NCI-H1105 (cell line): ENCODE measurements at regions not wholly inside any gene's neighbourhood (a gene's known extent, or its start where the extent isn't known, plus 50 kb on each side); places are given as distances from the start of the nearest gene placed in this dataset.

ENCODE experiments used
- DNase-seq: peaks from one replicate; lab custom pipeline; 2025; lab: John Stamatoyannopoulos, UW

DNA sequence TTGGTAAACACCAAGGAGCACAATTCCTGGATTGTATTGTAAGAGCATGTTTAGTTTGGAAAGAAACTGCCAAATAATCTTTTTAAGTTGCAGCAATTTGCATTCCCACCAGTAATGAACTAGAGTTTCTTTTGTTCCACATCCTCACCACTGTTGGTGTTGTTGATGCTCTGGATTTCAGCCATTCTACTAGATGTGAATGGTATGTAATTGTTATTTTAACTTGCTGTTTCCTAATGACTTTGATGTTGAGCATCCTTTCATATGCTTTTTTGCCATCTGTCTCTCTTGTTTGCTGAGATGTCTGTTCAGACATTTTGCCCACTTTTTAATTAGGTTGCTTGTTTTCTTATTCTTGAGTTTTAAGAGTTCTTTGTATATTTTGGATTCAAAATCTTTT lies 1654.1 kb downstream of the GRIK2 start:
- DNase-seq: no peak

DNA sequence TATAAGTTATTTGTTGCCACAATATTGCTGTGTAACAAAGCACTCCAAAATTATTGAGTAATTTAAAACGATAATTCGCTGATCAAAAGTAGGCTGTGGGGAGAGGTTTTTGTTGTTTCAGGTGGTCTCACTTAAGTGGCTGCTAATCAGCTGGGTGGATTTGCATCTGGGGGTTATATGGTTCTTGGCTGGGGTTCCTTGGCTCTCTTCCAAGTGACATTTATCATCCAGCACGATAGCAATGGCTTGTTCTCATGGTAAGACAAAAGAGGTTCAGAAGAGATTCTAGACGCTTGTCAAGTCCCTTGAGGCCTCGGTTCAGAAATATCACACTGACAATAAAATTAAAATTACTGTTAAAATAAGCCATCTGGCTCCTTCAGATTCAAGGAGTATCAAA lies 1648.8 kb downstream of the GRIK2 start:
- peak; percentile 93 for DNase-seq

DNA sequence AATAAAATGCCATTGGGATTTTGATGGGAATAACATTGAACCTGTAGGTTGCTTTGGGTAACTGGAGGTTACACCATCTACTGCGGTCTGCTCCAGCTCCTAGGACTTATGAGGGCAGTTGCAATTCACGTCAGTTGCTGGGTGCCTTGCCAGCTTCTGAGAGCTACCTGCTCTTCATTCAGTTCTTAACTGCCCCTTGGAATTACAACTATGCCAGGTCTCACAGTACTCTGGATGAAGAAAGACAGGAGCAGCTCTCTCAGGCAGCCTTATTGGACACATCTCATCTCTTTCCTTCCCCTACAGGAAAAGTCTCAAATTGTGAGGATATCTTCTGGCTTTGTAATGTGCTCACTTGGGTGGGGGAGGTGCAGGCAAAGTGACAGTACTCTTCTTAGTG lies 1643.3 kb downstream of the GRIK2 start:
- no peak for DNase-seq

GRCh38 chr6:103027271-103027931 lies 1633.9 kb downstream of the GRIK2 start:
- DNase-seq: no peak

DNA sequence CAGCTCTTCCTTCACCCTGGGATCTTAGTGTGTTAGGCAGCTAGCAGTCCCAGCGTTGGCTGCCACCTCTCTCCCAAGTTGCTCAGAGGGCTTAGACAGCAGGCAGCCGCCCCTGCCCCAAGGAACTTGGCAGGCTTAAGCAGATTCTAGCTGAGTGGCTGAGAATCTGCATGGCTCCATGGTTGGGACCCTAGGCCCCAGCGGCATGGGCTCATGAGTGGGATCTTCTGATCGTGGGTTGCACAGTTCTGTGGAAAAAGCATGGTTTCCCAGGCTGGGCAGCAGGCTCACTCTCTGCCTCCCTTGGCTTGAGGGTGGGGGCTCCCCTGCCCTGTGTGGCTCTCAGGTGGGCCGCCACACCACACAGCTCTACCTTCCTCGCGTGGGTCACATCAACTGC lies 1624.9 kb downstream of the GRIK2 start:
- DNase-seq: no peak

DNA sequence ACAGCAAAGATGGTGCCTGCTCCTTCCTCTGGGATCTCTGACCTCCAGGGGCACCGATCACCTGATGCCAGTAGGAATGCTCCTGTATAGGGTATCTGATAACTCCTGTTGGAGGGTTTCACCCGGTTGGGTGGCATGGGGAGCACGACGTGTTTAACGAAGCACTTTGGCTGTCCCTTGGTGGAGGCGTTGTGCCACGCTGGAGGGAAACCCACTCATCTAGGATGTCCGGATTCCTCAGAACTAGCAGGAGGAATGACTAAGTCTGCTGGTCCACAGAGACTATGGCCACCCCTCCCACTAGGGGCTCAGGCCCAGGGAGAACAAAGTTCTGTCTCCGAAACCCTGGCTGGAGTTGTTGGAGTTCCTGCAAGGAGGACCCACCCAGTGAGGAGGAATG lies 1624.4 kb downstream of the GRIK2 start:
- no peak for DNase-seq

DNA sequence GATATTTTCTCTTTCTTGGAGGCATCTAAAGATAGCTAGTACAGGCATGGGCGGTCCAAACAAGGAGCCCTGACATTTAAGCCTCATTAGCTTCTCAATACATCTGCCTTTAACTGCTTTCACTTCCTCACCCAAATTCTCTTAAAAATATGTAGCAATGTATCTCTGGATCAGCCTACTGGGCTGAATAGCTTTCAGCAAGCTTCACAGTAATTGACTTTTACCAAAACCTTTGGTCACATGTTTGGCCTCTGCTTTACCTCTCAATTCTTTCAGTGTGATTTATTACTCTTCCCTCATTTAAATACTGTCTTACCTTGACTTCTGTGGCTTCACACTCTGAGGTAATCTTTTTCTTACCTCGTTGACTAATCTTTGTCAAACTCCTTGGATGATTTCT lies 1618.1 kb downstream of the GRIK2 start:
- no peak for DNase-seq

DNA sequence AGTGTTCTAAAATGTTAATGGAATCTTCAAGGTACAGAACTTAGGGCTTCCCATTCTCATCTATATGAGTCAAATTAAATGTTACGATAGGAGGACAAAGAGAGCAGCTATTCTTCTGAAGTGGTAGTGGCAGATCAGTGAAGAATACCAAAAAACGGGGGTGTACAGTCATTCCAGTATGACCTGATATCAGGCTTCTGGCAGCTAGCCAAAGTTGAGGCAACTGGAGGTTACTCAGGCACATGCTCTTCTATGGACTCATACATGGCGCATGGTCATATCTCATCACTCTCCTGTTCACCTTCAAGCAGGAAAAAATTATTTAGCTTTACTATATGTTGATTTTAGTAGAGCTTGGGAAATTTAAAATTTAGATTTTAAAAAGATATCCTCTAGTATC lies 1608.8 kb downstream of the GRIK2 start:
- DNase-seq: no peak

DNA sequence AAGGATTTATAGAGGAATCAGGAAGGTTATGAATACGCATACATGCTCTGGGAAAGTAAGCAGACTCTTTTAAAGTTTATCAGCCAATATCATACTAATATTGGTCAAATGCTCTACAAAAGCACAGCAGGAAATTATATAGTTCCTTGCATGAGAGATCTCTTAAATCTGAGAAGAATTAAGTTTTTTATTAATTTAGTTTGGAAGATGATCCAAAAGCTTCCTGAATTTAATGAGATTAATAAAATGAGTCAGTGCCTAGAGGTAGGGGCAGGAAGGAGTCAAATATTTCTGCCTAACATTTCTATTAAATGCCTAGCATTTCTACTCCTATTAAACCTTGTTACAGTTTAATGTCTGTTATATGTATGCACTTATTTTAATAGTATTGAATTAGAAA lies 1608.2 kb downstream of the GRIK2 start:
- no peak for DNase-seq

DNA sequence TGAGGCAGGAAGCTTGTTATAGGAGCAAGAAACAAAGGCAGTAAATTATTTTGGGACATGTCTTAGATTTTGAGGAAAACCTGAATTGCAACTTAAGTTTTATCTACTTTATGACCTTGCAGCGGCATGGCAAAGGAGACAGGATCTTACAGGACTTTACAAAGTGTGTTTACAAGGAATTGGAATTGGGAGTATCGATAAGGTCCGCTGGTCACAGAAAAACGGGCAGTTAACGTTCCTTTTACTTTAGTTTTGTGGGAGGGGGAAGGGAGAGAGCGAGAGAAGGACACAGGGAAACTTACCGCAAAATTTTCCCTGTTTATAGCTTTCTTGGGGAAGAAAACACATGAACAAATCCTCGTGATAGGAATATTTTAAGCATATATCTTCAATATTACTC lies 1607.2 kb downstream of the GRIK2 start:
- no peak for DNase-seq

- no peak for DNase-seq
Measured at GRCh38 chr6:102995491-102995890, 1602.0 kb downstream of the GRIK2 start.

DNA sequence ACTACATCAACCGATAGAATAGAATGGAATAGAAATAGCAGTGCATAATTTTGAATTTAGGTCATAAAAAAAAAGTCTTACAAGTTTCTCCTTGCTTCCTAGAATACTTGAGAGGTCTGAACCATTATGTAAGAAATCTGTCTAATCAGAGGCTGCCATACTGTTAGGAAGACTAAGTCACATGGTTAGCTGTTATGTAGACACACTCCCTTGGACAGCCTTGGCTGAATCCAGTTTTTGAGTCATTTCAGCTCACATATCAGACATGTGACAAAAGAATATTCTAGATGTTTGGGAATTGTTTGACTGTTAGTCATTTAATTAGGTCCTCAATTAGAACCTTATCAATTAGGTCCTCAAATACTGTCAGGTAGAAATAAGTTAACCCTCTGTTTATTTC lies 1601.4 kb downstream of the GRIK2 start:
- no peak for DNase-seq

- no peak for DNase-seq
Measured at GRCh38 chr6:102986086-102986485, 1592.6 kb downstream of the GRIK2 start.

- no peak for DNase-seq
Measured at GRCh38 chr6:102984357-102984756, 1590.8 kb downstream of the GRIK2 start.

- DNase-seq: no peak
Measured at GRCh38 chr6:102981490-102982015, 1588.0 kb downstream of the GRIK2 start.

DNA sequence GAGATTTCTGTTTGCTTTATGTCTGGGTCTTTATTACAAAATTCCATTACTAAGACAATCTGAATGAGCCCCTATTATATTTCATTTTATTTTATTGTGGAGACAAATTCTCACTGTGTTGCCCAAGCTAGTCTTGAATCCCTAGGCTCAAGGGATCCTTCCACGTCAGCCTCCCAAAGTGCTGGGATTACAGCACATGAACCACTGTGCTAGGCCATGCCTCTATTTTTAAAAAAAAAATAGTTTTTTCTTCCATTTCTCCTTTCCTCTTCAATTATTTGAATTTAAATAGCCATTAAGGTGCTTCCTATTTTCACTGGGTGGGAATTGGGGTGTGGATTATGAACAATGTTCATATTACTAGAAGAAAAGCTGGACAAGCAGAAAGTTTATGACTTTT lies 1587.4 kb downstream of the GRIK2 start:
- DNase-seq: no peak

DNA sequence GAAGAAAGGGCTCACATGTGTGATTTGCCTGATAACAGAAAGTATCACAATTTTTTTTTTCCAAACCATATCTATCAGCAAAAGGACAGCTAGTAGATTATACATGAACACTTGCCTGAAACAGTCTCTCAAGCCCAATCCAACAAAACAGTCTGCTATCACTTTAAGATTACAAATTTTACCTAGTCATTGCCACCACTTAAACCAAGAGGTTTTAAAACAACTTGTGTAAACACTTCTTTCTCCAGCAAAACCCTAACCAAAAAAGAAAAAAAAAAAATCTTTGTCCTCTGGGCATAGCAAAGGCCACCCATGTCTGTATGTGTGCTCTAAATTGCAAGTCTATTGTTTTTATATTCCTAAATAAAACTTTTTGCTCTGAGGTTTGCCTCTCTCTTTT lies 1568.4 kb downstream of the GRIK2 start:
- no peak for DNase-seq

- no peak for DNase-seq
Measured at GRCh38 chr6:102950967-102951366, 1557.5 kb downstream of the GRIK2 start.

- DNase-seq: no peak
Measured at GRCh38 chr6:102944475-102944874, 1551.0 kb downstream of the GRIK2 start.

DNA sequence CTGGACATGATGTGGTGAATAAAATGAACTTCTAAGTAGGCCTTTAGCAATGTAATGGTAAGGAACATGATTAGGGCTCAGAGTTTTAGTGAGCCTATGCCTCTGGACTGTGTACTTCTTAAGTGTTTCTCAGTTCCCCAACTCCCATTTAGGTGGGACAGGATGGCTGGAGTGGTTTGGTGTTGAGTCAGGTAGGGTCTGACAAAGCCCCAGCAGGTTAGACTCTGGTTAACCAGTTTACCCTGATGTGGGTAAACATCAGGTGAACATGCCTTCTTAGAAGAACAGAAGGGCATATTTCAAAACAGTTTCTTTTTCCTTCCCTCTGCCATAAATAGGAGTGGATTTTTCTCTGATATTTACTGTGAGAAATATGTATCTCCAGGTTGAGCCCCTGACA lies 1548.7 kb downstream of the GRIK2 start:
- DNase-seq: no peak

GRCh38 chr6:102936959-102937358 lies 1543.5 kb downstream of the GRIK2 start:
- DNase-seq: no peak

DNA sequence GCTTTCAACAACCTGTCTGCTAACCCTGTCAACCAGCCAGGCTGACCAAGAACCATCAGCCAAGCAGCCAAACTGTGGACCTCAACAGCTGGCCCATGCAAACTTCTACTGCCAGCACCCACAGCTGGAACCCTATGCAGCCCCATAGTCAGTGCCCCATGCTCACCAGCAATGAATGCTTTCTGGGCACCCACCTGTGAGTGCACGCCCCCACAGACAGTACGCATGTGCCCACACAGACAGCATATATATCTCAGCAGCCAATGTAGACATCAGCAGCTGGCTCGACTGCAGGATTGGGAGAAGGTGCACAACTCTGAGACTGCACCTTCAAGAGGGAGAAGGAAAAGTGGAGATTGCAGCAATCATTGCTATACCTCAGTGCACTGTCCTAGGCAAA lies 1534.6 kb downstream of the GRIK2 start:
- DNase-seq: no peak

GRCh38 chr6:102918161-102918560 lies 1524.7 kb downstream of the GRIK2 start:
- DNase-seq: no peak

DNA sequence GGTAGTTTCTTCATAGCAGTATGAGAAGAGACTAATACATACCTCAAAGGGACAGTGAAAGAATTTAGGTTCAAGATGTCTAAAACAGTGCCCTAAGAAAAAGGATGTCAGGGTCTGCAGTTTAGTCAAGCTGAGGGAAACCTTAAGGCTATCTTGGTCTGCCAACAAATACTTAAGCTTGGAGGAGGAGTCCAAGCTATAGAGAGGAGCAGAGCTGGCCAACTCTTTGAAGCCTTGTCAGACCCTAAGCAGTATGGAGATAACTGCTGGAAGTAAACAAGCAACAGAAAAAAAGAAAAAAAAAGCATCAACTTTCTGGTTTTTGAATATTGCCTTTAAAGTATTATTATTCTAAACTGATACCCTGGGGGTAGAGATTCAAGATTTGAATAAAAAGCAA lies 1518.1 kb downstream of the GRIK2 start:
- no peak for DNase-seq
